Ammon's horn (tissue), 1 donor: ENCODE measurements at regions not wholly inside any gene's neighbourhood (a gene's known extent, or its start where the extent isn't known, plus 50 kb on each side); places are given as distances from the start of the nearest gene placed in this dataset.

Experiments used
- DNase-seq: peaks from one replicate; pipeline ENCODE4 v3.0.0-alpha.2; 2016; ENCODE audit warnings: low spot score

GRCh38 chr15:61682891-61683735 is 377.1 kb downstream of the VPS13C start:
- no peak for DNase-seq

DNA sequence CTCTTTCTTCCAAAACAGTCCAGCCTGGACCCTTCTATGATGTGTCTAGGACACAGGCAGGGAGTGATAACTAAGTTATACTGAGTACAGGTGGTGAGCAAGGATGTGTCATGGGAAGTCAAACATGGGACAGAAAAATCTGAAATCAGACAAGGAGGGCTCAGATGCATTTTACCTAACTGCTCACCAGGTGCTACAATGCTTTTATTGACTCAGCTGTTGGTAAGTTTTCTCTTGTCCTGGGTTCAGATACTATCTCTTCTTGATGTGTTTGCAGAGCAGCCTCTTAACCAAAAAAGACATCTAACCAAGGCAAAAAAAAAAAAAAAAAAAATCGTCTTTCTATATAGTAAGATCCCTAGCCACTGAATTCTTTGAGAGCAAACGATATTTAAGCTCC is 378.6 kb downstream of the VPS13C start:
- DNase-seq: no peak

DNA sequence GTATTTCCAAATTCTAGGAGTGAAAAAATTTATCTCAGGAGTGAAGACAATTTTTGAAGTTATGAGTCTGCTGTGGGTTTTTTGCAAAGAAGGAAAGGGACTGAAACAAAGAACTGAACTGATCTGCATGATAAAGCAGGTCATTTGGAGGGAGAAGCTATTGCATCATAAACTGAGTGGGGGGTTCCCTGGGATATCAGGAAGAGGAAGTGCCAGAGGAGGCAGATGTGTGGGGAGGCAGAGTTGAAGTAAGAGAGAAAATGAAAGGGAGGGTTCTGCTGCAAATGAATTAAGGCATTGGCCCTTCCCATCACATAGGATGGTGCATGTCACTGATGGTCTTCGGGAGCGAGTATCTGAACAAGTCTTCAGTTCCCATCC is 379.2 kb downstream of the VPS13C start:
- no peak for DNase-seq

DNA sequence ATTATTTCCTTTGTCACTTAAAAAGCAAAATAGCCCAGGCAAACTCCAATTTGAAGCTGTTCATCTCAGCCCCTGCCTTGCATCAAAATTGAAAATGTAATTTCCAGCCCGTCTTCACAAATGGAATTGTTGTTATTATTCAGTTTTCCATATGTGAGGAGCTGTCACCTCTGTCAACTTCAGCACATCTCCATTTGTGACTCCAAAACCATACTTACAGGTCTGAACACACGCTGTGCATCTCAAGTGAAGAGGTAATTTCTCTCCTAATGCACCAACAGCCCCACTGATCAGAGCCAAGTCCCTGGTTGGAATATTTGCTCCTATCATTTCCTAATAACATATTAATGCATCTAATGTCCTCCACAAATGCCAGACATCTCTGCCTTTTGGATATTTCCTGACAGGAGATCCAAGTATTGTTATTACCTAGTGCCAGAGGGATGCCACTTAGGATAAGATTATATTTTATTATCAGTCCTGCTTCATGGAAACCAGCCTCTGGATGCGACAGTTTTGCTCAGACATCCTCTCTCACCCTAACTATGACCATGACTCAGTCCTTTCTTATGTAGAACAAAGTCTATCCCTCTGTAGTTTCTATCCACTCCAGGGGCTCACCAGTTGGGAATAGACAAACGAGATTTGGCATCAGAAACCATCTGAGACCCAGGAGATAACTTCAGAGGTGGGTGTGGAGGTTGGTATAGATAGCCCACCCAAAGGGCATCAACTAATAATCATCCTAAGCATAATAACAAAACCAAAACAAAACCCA is 379.8 kb downstream of the VPS13C start:
- DNase-seq: no peak

GRCh38 chr15:61671736-61672135 is 388.5 kb downstream of the VPS13C start:
- DNase-seq: no peak

DNA sequence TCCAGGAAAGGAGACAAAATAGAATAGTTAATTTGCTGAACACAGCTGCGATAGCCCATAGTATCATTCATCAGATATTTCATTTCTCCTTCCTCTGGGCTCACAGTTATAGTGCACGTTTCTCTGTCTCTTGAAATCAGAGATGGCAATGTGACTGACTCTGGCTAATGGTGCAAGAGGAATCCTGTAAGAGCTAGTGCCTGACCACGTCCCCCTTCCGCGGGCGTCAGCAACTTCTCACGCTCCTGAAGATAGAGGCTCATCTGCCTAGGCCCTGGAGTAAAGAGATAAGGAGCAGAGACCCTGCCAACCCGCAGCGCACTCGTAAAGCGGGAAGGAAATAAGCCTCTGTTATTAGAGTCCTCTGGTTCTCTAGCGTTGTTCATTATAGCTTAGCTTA is 391.8 kb downstream of the VPS13C start:
- DNase-seq: no peak

DNA sequence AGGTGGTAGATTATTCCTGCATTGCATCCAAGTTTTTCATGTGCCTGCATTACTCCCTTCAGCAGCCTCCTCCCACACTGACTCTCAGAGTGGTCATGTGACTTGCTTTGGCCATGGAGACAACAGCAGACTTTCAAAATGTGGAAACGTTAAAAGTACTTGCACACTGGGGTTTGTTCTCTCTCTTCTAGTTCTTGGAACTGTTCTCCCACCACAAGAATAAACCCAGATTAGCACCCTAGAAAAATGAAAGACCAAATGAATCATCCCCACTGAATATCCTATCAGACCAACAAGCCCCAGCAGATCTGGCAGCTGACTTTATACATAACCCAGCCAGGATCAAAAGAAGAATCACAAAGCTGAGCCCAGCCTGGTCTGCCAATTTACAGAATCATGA is 398.5 kb downstream of the VPS13C start:
- no peak for DNase-seq

- no peak for DNase-seq
These were observed 399.7 kb downstream of the VPS13C start for GRCh38 chr15:61660579-61660978.

- no peak for DNase-seq
These were observed 400.6 kb downstream of the VPS13C start for GRCh38 chr15:61659566-61660190.

DNA sequence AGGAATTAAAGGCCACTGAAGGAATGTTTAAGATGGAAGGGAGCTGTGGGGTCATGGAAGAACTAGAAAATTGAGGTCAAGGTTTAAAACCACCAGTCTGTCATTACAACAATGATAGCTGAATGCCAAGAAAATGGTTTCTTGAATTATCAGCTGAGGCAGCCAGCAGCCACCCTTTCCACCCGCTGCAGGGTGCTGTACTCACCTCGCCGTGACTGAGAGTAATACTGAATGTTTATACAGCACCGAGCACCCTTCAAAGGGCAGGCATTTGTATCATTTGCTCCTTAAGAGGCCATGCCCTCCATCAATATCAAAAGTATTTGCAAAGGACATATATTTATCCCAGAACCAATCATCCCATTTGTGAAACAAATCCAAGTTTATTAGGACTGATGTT is 402.8 kb downstream of the VPS13C start:
- DNase-seq: no peak

DNA sequence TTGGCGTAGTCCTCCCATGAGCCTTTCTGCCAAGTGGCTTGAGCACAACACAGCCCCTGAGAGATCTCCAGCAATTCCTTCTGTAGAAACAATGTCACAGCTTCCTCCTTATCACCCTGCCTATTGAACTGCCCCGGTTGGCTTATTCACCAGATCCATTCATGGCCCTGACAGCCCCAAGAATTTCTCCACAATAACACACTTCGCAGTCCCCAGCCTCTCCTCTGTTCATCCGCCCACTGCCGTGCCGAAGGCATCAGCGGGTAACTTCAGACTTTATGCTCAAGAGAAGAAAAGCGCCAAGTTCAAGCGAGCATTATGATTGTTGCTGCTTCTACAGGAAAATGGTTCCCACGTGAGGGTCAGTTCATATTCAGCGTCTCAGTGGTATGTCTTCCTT is 403.9 kb downstream of the VPS13C start:
- no peak for DNase-seq

- DNase-seq: no peak
These were observed 404.4 kb downstream of the VPS13C start for GRCh38 chr15:61655881-61656280.

DNA sequence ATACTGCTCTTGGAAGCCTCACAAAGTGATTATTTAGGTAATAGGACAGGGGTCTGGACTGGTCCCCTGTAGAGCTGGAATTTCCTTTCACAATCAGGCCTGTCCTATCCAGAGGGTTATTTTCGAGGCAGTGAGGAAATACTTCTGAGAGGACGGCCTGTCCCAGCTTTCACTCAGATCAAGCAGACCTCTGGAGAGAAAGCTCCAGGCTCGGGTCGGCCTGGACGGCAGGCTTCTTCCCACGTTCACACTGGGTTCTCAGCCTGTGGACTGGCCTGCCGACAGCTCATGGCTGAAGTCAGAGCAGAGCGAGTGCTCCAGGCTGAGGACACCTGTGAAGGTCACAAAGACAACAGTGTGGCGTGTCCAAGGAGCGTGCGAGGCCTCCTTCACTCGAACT is 405.3 kb downstream of the VPS13C start:
- no peak for DNase-seq

GRCh38 chr15:61654002-61654740 is 406.1 kb downstream of the VPS13C start:
- DNase-seq: no peak

DNA sequence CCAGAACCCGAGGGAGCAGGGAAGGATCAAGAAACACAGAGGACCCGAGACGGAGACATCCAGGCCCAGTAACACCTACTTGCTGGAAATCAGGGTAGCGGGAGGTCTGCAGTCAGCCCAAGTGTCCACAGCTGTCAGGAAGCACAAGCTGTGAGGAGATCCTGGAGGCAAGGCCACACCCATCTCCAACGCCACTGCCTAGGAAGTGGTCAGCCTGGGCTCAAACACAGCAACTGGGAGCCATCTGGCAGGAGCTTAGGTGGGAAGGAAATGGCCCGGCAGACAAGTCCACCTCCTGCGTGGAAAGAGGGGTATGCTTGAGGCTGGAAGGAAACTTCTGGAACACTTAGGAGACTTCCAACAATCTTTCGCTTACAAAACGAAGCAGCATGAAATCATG is 407.1 kb downstream of the VPS13C start:
- no peak for DNase-seq

DNA sequence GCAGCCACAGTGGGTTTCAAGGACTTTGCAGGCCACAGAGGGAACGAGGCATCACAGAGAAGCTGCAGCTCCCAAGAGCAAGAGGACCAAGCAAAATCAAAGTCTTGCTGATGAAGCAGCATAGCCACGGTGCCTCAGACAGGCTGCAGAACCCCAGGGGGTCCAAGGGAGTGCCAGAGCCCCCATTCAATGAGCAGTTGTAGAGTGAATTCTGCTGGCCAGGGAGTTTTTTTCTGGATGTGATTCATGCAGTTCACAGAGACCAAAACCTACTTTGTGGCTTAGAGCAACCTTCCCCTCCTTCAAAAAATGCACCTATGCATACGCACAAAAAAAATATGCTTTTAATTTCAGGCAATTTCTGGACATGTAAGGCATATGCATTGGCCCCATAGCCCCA is 409.0 kb downstream of the VPS13C start:
- DNase-seq: no peak

- DNase-seq: no peak
These were observed 411.2 kb downstream of the VPS13C start for GRCh38 chr15:61649046-61649445.

- DNase-seq: no peak
These were observed 415.4 kb upstream of the RORA start for GRCh38 chr15:61644550-61644949.

DNA sequence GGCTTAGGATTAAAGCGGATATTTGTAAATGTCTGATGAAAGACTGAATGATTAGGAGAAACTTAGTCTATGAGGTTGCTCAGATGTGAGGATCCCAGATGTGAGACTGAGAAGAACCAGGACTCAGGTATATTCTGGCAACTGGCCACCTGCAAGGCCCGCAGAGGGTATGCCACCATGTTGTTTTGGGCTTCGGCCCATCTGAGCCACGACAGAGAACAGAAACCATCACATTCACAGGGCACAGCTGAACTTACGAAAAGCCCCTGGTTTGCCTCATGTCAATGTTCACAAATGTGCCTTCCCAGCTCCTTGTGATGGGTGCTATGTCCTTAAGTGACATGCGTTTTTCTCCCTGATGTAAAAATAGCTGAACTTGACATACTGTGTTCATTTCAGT is 412.5 kb upstream of the RORA start:
- DNase-seq: no peak

DNA sequence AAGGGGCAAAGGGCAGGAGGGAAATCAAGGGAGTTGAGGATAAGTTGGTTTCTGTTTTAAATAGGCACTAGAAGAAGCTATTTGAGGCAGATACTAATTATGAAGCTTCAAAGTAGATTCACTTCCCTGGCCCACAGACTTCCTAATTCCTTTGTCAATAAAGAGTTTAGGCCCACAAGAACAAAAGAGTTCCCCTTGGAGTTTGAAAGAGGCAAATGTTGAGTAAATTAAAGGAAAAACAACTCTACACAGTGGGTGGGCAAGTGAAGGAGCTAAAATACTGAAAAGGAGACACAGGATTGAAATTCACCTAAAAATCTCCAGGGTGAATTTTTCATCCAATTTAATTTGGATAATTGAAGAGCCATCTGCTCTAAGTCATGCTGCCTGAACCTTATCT is 411.7 kb upstream of the RORA start:
- no peak for DNase-seq

- no peak for DNase-seq
These were observed 410.4 kb upstream of the RORA start for GRCh38 chr15:61639491-61639890.

DNA sequence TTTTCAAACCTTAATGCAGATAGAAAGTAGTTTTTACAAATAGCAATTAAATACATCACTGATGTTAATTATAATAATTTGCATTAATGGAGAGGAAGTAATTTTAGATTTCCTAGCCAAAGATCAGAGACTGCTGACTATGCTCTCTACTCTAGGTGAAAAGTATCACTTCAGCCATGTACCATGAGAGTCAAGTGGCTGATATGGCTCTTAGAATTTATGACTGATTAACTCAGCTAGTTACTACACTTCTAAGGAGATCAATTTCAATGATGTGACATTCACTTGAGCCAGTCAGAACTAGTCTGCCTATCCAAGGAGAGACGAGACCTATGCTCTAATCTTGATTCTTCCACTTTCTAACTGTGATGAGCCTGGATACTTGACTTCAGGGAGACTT is 405.7 kb upstream of the RORA start:
- DNase-seq: no peak
